GM19023 (cell line): ENCODE measurements at regions not wholly inside any gene's neighbourhood (a gene's known extent, or its start where the extent isn't known, plus 50 kb on each side); places are given as distances from the start of the nearest gene placed in this dataset.
A peak's percentile ranks its signal among the peaks of the same experiment; 100 is the strongest.

ENCODE experiments used
- ATAC-seq: cut with Tn5 transposase; IDR thresholded peaks from one replicate; pipeline ENCODE4 v1.9.1; 2021; ENCODE audit warnings: mild to moderate bottlenecking, moderate library complexity; ENCODE audit not compliant: unreplicated experiment

DNA sequence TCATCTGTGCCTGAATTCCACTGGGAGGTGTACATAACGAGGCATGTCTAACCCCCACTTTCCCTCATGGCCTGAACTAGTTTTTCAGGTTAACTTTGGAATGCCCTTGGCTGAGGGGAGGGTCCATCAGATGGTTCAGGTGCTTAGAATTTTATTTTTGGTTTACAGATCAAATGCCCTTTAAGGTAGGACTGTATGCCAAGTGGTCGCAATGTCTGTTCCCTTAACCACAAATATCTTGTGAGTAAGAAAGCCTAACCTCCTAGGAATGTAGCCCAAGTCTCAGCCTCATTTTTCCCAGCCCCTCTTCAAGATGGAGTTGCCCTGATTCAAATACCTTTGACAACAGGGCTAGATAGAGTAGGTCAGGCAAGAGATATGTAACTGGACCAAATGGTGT, 78.4 kb downstream of the RNASET2 start:
- no peak for ATAC-seq

DNA sequence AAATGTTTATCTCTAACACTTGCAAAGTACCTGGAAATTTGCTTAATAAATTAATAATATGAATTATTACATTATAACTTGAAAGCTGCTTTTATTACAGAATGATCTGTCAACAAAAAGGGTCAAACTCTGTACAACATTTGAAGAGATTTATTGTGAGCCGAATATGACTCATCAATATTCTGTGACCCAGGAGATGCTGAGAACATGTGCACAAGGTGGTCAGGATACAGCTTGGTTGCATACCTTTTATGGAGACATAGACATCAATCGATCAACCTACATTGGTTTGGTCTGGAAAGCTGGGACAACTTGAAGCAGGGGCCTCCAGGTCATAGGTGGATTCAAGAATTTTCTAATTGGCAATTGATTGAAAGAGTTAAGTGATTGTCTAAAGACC, 79.0 kb downstream of the RNASET2 start:
- no peak for ATAC-seq

DNA sequence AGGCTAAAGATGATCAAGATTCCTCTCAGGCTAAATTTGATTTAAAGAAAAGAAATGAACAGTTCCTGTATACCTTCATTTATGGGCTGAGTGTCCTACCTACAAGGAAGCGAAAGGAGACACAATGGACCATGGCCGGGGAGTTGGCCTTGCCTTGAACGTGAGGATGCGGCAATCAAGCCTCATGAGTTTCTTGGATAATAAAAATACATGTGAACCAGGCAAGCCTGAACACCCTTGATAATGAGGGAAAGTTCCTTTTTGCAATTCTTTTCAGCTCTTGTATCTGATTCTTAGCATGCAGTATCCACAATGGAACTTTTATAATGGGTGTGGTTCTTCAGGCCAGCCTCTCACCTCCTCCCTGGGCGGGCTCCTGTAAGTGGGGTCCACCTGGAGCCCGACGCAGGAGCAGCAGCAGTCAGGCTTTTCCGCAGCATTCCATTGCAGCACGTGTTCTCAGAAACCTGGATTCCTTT, 83.8 kb downstream of the RNASET2 start:
- no peak for ATAC-seq

DNA sequence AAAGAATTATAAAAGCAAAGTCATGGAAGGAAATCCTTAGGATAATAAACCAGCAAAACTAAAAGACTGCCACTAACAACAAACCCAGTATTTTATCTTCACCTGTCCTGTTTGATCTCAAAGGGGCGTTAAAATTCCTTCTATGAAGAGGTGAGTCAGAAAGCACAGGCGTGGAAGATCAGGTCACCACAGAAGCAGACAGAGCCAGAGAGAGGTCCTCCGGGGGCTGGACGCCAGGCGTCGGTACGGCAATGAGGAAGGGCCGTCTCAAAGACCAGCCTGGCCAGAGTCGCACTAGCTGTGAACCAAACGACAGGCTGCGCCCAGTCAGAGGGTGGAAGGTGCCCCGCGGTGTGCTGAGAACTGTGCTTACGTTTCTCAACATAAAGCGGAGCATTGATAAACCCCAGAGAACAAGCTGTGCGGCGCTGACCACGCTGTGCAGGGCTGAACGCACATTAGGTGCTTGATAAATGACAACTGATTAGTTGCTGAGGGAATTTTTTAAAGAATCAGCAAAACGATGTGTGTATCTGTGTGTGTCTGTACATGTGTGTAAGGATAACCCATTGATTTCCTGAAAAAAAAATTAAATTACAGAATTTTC, 85.6 kb downstream of the RNASET2 start:
- ATAC-seq: no peak

DNA sequence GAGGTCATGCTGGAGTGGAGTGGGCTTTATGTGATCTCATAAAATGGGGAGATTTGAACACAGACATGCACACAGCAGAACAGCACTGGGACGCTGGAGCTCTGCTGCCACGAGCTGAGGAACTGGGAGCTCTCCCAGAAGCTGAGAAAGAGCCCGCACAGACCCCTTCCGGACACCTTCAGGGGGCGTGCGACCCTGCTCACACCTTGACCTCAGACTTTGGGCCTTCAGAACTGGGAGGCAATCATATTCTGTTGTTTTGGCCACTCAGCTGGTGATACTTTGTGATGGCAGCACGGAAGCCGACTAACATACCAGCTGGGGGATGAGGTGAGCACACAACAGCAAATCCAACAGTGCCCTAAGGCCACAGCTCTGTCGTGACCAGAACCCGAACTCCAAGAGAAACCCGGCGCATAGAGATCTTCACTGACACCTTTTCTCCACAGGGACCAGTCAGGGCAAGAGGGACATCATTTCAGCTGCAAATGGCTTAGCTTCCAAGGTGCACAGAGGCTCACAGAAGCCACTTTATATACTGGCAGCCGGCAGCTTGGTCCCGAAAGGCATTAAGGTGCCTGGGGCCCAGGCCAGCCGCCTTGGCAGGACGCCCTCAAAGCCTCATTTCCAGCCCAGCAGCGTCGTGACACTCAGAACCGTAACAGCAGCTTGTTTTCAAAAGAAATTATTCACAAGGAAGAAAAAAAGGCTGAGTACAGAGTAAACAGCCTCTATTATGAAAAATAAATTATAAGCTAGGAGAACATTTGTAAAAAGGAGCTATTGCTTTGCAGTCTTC, 89.3 kb downstream of the RNASET2 start:
- no peak for ATAC-seq

DNA sequence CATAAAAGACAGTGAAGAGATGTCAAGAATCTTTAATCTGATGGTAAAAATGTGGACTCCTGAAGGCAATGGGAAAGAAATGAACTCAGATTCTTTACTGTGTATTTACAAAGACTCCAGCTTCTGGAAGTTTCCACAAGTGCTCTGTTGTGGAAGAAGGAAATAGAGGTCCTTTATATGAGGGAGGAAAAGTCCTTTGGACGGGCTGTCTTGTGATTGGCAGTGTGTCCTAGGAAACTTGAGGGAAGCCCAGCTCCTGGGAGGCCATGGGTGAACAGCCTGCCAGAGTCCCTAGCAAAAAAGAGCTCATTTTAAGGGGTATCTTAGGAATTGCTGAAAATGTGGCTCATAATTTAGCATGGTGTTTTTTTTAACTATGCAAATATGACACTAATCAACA, 92.0 kb downstream of the RNASET2 start:
- no peak for ATAC-seq

DNA sequence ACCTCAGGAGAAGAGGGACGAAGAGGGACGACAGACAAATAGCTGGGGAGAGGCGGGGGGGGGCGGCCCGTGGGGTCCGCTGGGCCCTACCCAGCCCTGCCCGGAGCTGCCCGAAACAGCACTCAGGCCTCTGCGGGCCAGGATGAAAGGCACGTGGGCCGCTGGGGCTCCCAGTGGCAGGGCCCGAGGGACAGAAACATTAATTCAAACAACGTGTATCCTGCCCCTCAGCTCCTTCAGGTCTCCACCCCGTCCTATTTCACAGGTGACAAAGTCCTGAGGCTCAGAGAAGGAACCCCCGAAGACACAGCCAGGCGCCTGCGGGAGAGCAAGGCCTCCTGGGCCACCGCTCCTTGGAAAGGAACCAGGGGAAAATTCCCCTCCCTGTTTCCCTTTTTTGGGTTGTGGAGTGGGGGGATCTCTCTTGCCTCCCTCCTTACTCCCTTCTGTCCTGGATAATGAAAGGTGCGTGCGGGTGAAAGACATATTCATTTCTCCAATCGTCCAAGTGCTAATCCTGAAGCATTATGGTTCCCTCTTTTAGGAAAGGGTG, 93.3 kb downstream of the RNASET2 start:
- ATAC-seq: peak; percentile 36

DNA sequence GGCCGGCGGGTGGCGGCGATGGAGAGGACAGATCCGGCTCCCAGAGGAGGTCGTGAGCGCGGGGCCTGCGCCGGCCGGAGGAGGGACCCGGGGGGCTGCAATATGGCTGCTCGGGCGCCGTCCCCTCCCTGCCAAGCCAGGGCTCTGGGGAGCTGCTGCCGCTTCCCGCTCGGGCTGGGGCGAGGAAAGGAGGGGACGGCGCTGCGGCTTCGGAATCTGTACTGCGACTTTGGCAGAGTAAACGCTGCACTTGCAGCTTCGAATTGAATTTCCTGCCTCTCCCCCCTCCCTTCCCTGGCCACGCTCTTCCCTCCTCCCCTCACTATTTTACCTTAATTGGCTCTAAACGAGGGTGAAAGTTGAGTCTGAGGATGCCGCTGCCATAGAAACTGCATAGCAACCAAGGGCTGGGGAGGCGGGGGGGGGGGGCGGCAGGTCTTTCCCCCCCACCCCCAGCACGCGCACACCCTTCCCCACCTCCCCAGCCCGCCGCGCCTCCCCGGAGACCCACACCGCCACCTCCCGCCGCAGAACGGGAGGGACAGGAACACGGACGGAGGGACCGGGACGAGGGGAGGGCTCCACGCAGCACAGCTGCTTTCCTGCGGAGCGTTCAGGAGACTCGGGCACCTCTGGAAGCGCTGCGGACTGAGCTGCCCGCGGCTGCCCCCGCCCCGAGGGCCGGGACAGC, 93.9 kb downstream of the RNASET2 start:
- peak; percentile 62 for ATAC-seq

DNA sequence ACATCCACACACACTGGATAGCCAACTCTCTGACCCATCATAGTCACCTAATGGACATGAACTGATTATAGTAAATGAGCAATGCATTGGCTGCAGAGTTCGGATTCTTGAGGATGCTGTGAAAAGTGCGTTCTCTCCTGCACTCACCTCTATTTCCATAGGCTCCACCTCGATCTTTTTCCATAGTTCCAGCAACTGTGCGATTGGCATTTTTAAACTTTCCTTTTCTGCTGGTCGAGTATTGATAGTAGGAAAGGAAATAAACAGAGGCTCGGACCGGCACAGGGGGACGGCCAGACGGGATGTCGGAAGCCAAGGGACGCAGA, 94.4 kb downstream of the RNASET2 start:
- ATAC-seq: no peak

DNA sequence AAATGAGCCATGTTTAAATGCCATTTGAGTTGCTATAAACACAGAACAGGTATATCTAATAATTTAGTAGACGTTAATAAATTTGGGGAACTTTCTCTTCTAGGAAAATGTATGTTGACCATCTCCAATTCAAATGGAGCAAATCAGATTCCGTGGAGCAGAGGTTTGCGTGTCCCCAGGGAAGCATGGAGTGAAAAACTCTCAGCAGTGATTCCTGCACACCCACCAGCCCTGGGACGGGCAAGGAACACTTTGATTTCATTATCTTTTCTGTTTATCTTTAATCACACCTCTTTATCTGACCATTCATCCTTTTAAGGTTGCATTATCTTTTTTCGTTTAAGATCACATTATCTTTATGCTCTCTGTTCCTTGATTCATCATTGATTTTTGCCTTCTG, 95.0 kb downstream of the RNASET2 start:
- ATAC-seq: no peak

DNA sequence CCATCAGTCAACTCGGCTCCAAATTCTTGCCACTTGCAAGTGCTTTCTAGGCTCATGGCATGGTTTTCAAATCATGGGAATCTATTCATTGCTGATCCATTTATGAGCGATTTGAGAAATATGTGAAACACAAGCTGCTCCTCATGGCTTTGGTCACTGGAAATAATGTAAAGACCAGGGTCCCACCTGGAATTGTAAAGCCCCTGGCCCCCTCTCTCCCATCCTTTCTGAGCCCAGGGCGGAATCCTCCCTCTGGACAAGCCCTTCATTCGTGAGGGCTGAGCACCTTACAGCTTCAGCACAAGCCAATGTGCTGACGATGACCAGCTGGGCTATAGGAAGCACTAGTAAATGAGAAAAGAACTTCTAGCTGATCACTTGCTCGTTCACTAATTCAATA, 96.0 kb downstream of the RNASET2 start:
- ATAC-seq: no peak

DNA sequence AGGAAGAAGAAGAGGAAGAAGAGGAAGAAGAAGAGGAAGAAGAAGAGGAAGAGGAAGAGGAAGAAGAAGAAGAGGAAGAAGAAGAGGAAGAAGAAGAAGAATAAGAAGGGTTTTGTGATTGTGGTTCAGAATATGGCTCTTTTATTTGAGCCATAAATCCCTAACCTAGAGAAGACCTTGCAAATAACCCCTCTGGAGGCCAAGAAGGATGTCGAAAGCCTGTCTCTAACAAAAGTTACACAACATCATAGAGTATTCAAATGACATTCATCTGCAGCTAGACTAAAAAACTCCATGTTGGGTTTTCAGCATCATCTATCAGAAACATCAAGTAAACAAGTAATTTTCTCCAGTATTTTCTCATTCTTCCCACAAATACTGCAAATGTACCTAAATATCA, 100.9 kb downstream of the RNASET2 start:
- ATAC-seq: no peak

DNA sequence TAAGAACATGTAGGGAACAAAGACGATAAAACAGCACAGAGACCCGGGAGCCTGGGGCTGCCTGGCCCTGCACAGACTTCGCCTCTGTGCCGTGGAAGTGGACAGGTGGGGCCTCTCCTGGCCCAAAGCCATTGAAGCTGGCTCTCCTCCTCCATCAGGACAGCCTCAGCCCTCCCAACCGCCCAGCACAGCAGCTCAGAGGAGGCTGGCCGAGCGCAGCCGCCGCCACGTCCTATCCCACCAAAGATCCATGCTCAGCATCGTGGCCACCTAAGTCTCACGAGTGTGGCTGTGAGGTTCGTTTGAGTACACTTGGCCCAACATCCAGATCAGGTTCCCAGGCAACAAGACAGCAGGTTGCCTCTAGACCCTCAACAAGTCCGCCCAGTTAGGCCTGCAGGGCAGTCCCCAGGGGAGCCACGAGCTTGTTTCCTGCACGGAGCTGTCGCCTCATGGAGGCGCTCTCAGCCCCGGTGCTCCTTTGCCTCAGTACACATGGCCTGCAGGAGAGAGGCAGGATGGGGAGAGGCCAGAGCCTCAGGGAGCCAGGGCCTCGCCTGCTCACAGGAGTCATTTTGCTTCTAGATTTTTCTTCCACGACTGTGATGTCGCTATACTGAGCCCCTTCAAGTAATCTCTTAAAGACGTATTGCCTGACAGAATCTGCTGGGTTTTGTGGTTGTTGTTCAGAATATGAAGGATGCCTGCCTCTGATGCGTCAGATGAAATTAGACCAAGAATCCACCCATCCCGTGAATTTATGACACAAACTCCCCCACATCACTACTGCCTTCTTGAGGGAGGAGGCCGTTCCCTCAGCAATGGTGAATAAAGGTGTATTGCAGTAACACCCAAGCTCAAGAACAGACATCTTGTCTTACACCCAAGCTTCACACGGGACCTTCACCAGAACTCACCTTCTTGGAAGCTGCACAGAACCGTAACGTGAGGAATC, 102.7 kb downstream of the RNASET2 start:
- no peak for ATAC-seq

DNA sequence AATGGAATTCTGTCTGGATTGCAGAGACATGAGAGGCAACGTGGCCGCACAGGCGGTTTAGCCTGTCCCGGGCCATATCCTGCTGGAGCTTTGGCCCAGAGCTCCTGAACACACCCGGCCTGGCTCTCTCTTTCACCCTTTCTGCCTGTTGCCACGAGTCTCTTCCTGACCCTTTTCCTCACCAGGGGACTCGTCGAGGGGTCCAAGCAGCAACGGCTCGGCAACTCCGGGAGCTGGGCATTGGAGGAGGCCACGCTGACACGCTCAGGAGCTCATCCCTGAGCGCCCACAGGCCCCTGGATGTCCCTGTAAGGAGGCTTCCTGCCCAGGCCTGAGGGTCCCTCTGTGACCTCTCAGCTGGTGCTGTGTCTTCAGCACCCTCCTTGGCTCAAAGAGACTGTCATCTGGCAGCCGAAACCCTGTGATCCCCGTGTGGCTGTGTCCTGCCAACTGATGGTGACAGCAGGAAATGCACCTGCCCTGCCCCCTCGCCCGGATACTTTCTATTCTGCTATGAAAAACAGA, 103.8 kb downstream of the RNASET2 start:
- ATAC-seq: no peak

DNA sequence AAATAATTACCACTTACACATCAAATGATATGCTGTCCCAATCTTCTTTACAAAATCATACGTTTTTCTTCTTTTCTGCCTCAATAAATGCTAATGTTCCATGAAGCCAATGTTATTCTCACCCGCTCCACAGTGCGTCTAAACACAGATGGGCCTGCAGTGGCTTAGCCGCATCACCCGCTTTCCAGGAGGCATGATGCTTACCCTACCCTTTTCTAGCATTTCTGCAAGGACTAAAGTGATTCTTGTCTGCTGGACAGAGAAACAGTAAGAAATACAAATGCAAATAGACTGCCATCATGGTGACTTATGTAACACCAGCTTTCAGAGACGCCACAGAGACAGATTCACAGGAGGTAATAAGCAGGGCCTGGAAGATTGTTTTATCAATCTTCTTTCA, 104.4 kb downstream of the RNASET2 start:
- no peak for ATAC-seq

DNA sequence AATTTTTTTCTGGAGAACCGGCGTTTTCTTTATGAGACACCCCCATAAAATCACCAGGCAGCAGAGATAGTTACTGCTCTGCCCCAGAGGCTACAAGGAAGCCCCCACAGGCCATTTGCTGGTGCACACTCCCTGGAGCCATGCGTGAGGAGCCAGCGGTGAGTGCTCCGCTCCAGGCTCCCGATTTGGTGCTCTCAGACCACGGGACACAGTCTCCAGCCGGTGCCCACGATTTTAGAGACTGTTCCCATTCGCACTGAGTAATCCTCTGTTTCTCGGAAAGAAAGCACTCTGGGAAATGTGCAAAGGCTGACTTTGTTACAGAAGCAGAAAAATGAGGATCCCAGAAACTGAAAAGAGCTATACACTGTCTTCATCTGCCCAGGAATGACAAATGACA, 104.9 kb downstream of the RNASET2 start:
- no peak for ATAC-seq

DNA sequence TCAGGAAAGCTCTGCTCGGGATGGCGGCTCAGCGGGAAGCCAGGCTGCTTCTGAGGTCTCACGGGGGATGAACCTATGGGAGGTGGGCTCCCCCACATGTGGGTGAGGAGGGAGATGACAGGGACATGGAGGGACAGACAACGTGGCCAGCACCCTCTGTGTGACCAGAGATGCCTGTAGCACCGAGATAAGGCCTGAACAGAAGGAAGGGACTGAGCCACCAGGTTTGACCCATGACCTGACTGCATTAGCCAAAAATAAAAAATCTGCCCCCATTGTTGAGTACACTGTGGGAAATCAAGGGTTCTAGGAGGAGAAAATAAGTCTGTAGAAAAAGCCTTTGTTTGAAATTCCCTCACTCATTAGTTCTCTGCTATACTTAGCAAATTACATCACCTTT, 105.7 kb downstream of the RNASET2 start:
- no peak for ATAC-seq

DNA sequence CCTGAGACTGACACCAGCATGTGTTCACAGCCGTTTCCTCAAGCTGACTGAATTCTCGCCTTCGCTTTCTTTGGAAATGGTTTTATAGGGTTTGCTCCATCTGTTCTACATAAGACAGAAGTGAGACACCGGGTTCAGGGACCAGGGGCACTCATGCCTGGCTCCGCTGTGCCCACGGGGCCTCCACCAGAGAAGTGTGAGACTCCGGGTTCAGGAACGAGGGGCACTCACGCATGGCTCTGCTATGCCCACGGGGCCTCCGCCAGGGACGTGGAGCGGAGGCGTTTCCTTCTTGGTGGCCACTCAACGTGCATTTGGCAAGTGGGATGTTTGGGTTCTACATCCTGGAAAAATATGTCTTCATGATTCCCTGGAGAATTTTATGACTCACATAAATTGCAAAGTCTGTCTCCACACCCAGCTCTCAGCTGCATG, 106.6 kb downstream of the RNASET2 start:
- no peak for ATAC-seq

DNA sequence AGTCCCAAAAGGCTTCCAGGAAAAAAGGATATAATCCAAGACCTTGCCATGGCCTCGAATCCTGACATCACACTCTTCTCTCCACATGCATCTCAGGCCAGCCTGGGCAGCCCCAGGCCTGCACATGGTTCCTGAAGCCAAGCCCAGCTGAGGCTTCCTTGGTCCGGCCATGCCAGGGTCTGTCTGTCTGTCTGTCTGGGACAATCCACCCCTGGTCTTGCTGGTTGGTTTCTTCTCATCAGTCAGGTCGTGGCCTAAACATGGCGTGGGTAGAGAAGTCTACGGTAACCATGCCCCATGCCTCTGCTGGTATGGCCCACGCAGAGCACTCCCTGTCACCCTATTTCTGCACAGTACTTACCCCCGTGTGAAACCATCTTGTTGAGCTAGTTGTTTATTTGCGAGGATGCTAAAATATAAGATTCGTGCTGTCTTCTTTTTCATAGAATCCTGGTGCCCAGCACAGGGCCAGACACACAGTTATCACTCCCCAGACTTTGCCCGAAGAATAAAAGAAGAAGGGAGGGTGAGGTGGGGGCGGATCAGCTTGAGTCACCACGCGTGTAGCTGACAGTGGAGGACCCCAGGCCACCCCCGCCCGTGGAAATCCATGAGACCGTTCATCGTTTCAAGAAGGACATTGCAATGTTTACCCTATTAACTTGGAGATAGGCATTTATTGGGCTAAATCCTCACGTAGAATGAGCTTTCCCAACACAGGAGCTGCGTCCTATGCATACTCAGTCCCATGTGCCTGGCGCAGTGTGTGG, 107.2 kb downstream of the RNASET2 start:
- no peak for ATAC-seq
